ENCODE measurements at regions not wholly inside any gene's neighbourhood (a gene's known extent, or its start where the extent isn't known, plus 50 kb on each side); places are given as distances from the start of the nearest gene placed in this dataset.

GRCh38 chr1:87863317-87863716 is 534.6 kb downstream of the LMO4 start:
- POLR2A ChIA-PET, result no interaction called here
- Mint-ChIP-seq H3K4me3 (no peak overlapping the region), H3K36me3 (ENCODE audit: low read depth) (no peaks in the 10 kb centered on the region), H3K27ac (no peak overlapping the region), H3K27me3 (peaks cover 1% of the 10 kb centered on the region), H3K4me1 (ENCODE audit: low read depth) (peaks cover 7% of the 10 kb centered on the region), H3K9me3 (peaks cover 8% of the 10 kb centered on the region)
- DNase-seq (no peak), ATAC-seq (no peak)
- intact Hi-C loops (cut with micrococcal nuclease), result no loop called here
- CTCF ChIA-PET, result no interaction called here
- TF ChIP-seq CTCF (IDR thresholded peaks at IDR 0.05), result no peak

- peaks cover 8% of the 10 kb centered on the region for H3K9me3 Mint-ChIP-seq
- ATAC-seq (no peak), DNase-seq (no peak)
- H3K27ac Mint-ChIP-seq, result no peak overlapping the region
- H3K4me1 Mint-ChIP-seq (ENCODE audit: low read depth), result peaks cover 7% of the 10 kb centered on the region
- peaks cover 1% of the 10 kb centered on the region for H3K27me3 Mint-ChIP-seq
- POLR2A ChIA-PET, result no interaction called here
- CTCF ChIA-PET, result no interaction called here
- intact Hi-C loops (cut with micrococcal nuclease), result no loop called here
- H3K4me3 Mint-ChIP-seq, result no peak overlapping the region
- H3K36me3 Mint-ChIP-seq (ENCODE audit: low read depth), result no peaks in the 10 kb centered on the region
- TF ChIP-seq CTCF (IDR thresholded peaks at IDR 0.05), result no peak
Observed at GRCh38 chr1:87864676-87865075, 536.0 kb downstream of the LMO4 start.

- ChIA-PET CTCF (no interaction called here), POLR2A (no interaction called here)
- Mint-ChIP-seq H3K36me3 (ENCODE audit: low read depth) (no peaks in the 10 kb centered on the region), H3K4me1 (ENCODE audit: low read depth) (peaks cover 7% of the 10 kb centered on the region), H3K27me3 (peaks cover 1% of the 10 kb centered on the region), H3K9me3 (peaks cover 8% of the 10 kb centered on the region), H3K4me3 (no peak overlapping the region), H3K27ac (no peak overlapping the region)
- intact Hi-C loops (cut with micrococcal nuclease), result no loop called here
- no peak for TF ChIP-seq CTCF (IDR thresholded peaks at IDR 0.05)
- no peak for ATAC-seq
- DNase-seq, result no peak
Observed at GRCh38 chr1:87866416-87866815, 537.7 kb downstream of the LMO4 start.

- H3K27ac Mint-ChIP-seq, result no peak overlapping the region
Observed at GRCh38 chr1:87867626-87868025, 538.9 kb downstream of the LMO4 start.

GRCh38 chr1:87869567-87869966 is 540.9 kb downstream of the LMO4 start:
- ATAC-seq, result no peak
- DNase-seq, result no peak
- no peak overlapping the region for H3K4me3 Mint-ChIP-seq
- peaks cover 8% of the 10 kb centered on the region for H3K9me3 Mint-ChIP-seq
- intact Hi-C loops (cut with micrococcal nuclease), result no loop called here
- no peak overlapping the region for H3K27ac Mint-ChIP-seq
- H3K27me3 Mint-ChIP-seq, result peaks cover 1% of the 10 kb centered on the region
- no peaks in the 10 kb centered on the region for H3K36me3 Mint-ChIP-seq (ENCODE audit: low read depth)
- ChIA-PET CTCF (no interaction called here), POLR2A (no interaction called here)
- peaks cover 4% of the 10 kb centered on the region for H3K4me1 Mint-ChIP-seq (ENCODE audit: low read depth)
- TF ChIP-seq CTCF (IDR thresholded peaks at IDR 0.05), result no peak

More at GRCh38 chr1:87867626-87868025, 538.9 kb downstream of the LMO4 start:
- ATAC-seq (no peak), DNase-seq (no peak)
- CTCF ChIA-PET, result no interaction called here
- POLR2A ChIA-PET, result no interaction called here
- TF ChIP-seq CTCF (IDR thresholded peaks at IDR 0.05), result no peak
- H3K27me3 Mint-ChIP-seq, result peaks cover 1% of the 10 kb centered on the region
- no peak overlapping the region for H3K4me3 Mint-ChIP-seq
- peaks cover 7% of the 10 kb centered on the region for H3K4me1 Mint-ChIP-seq (ENCODE audit: low read depth)
- peaks cover 8% of the 10 kb centered on the region for H3K9me3 Mint-ChIP-seq
- H3K36me3 Mint-ChIP-seq (ENCODE audit: low read depth), result no peaks in the 10 kb centered on the region
- intact Hi-C loops (cut with micrococcal nuclease), result no loop called here

Measured in activated CD8-positive, alpha-beta T cell treated with anti-CD3 and anti-CD28 coated beads for 36 hours (primary cell).